IPS DF 4.7 (cell line): ENCODE measurements at regions not wholly inside any gene's neighbourhood (a gene's known extent, or its start where the extent isn't known, plus 50 kb on each side); places are given as distances from the start of the nearest gene placed in this dataset.

Experiments used
- DNase-seq: peaks from one replicate; pipeline ENCODE4 v3.0.0-alpha.2; 2013; ENCODE audit warnings: low spot score; ENCODE audit errors: extremely low read depth

- DNase-seq = no peak
Measured at GRCh38 chr2:128801576-128801975, 482.9 kb upstream of the HS6ST1 start.

GRCh38 chr2:128803222-128803621 is 484.6 kb upstream of the HS6ST1 start:
- no peak for DNase-seq

- DNase-seq = no peak
Measured at GRCh38 chr2:128805237-128805636, 486.6 kb upstream of the HS6ST1 start.

- DNase-seq = no peak
Measured at GRCh38 chr2:128805918-128806317, 487.2 kb upstream of the HS6ST1 start.

GRCh38 chr2:128807317-128807716 is 488.6 kb upstream of the HS6ST1 start:
- DNase-seq = no peak

GRCh38 chr2:128808462-128809258 is 490.0 kb upstream of the HS6ST1 start:
- DNase-seq = no peak

- no peak for DNase-seq
Measured at GRCh38 chr2:128809259-128809636, 490.6 kb upstream of the HS6ST1 start.

- no peak for DNase-seq
Measured at GRCh38 chr2:128809880-128810279, 491.2 kb upstream of the HS6ST1 start.

GRCh38 chr2:128812183-128812940 is 493.7 kb upstream of the HS6ST1 start:
- no peak for DNase-seq

GRCh38 chr2:128813352-128814034 is 494.8 kb upstream of the HS6ST1 start:
- DNase-seq = no peak

GRCh38 chr2:128815248-128815647 is 496.6 kb upstream of the HS6ST1 start:
- DNase-seq = no peak

- DNase-seq = no peak
Measured at GRCh38 chr2:128817171-128817570, 498.5 kb upstream of the HS6ST1 start.

GRCh38 chr2:128817813-128818212 is 499.1 kb upstream of the HS6ST1 start:
- DNase-seq = no peak

- DNase-seq = no peak
Measured at GRCh38 chr2:128818248-128818647, 499.6 kb upstream of the HS6ST1 start.

- no peak for DNase-seq
Measured at GRCh38 chr2:128818704-128819491, 500.2 kb upstream of the HS6ST1 start.

- no peak for DNase-seq
Measured at GRCh38 chr2:128820452-128820851, 501.8 kb upstream of the HS6ST1 start.

GRCh38 chr2:128821010-128821409 is 502.3 kb upstream of the HS6ST1 start:
- DNase-seq = no peak

- no peak for DNase-seq
Measured at GRCh38 chr2:128832946-128833663, 514.4 kb upstream of the HS6ST1 start.

- DNase-seq = no peak
Measured at GRCh38 chr2:128833664-128834027, 515.0 kb upstream of the HS6ST1 start.

GRCh38 chr2:128834207-128834879 is 515.7 kb upstream of the HS6ST1 start:
- DNase-seq = no peak
